ENCODE measurements at regions not wholly inside any gene's neighbourhood (a gene's known extent, or its start where the extent isn't known, plus 50 kb on each side); places are given as distances from the start of the nearest gene placed in this dataset.

DNA sequence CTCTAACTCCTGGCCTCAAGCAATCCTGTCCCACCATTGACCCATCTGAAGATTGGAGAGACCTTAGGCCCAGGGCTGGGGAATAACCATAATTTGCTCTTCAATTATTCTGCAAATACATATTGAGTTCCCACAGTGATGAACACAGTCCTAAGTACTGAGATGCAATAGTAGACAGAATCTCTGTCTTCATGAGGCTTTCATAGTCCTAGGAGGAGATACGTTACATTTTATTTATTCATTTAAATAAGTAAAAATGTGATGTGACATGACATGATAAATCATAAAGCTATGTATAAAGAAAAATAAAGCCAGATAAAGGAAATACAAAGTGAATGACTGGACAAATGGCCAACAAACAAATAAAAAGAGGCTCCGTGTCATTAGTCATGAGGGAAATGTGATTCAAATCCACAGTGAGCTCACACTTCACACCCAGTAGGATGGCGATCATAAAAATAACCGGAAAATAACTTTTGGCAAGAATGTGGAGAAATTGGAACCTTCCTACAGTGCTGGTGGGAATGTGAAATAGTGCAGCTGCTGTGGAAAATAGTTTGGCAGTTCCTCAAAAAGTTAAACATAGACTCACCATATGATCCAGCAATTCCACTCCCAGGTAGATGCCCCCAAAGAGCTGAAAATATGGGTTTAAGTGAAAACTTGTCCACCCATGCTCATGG is 52.1 kb upstream of the JCAD start:
- Mint-ChIP-seq H3K9me3 (peaks cover 3% of the 10 kb centered on the region), H3K4me1 (no peaks in the 10 kb centered on the region), H3K4me3 (no peak overlapping the region), H3K27ac (no peak overlapping the region), H3K36me3 (no peaks in the 10 kb centered on the region), H3K27me3 (peaks cover 4% of the 10 kb centered on the region)
- ATAC-seq (ENCODE audit: low read depth) (no peak), DNase-seq (ENCODE audit: low spot score in 2 of 2) (no peak)

Data from memory B cell (primary cell).